GM19395 (cell line): ENCODE measurements at regions not wholly inside any gene's neighbourhood (a gene's known extent, or its start where the extent isn't known, plus 50 kb on each side); places are given as distances from the start of the nearest gene placed in this dataset.

ENCODE experiments used
- ATAC-seq: cut with Tn5 transposase; IDR thresholded peaks from one replicate; pipeline ENCODE4 v1.9.1; 2021; ENCODE audit warnings: mild to moderate bottlenecking, moderate library complexity; ENCODE audit not compliant: unreplicated experiment

GRCh38 chr9:118990949-118991348 lies 378.3 kb downstream of the BRINP1 start:
- ATAC-seq = no peak

GRCh38 chr9:118991366-118992285 lies 377.6 kb downstream of the BRINP1 start:
- no peak for ATAC-seq

DNA sequence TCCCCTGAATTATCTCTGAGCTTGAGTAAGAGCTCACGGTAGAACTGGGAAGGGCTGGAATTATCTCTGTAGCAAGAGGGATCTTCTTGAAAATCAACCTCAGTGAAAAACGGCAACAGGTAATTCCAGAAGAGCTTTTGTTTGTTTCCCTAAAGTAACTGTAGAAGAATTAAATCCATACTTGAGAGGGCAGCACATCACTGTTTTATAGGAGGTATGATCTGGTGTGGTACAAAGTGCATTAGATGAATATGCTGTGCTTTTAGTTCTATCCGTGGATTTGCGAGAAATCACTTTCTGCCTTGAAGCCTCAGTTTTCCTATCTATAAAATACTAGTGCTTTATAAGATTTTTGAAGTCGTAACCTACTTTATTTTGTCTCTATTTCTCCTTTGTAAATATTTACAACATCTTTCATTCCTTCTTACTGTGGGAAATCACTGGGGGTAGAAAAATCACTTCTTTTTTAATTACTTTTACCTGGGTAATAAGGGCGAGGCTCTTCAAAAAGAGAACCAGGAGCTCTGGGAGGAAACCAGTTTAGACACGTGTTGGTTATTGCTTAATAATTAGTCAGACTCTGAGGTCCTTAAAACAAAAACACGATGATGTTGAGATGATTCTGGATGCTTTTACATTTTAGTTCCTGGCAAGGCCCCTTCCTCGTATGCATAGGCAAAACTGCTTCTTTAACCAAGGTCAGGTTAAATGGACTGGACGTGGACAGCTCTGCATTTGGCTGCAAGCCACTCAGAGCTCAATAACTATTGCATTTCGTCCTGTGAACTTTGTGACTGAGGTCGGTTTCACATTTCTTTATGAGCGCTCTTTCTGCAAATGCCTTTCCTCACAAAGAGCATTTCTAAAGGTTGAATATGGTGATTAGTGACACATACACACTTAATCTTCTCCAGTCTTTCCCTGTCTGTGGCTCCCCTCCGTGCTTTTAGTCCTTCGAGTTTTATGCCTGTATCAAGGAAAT lies 376.1 kb downstream of the BRINP1 start:
- no peak for ATAC-seq

DNA sequence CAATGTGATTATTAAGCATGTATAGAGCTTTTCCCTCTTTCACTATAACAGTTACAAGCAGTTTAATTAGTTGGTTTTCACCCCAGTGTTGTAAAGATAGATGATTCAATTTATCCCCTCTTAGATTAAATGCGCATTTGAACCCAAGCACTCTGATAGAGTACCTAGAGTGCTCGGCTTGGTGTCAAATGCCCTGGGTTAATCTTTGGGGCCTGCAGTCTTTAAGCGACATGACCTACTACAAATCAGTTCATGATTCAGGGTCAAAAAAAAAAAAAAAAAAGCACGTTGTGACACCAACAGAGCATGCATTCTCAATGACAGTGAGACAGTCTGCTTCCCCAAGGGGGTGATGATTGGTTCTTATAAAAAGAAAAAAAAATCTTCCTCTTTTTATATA lies 375.3 kb downstream of the BRINP1 start:
- no peak for ATAC-seq

- no peak for ATAC-seq
These were observed 366.7 kb downstream of the BRINP1 start for GRCh38 chr9:119002491-119002890.

DNA sequence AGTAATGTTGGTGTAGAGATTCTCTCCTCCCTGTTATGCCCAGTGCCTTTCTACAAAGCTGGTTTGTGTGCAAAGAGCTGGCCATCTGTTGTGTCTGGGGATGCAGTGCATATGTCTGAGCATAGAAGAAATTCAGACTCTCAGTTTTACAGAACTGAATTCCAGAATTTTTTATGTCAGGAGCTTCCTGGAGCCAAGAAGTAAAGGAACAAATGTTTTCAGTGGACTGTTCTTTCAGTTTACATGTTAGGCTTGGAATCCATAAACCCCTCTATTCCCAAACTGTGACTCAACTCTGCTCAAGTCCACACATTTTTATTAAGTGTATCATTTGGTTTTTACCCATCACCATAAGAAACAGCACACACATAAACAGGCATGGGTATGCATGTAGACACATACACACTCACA lies 366.0 kb downstream of the BRINP1 start:
- ATAC-seq = no peak

- ATAC-seq = no peak
These were observed 365.2 kb downstream of the BRINP1 start for GRCh38 chr9:119003882-119004617.

DNA sequence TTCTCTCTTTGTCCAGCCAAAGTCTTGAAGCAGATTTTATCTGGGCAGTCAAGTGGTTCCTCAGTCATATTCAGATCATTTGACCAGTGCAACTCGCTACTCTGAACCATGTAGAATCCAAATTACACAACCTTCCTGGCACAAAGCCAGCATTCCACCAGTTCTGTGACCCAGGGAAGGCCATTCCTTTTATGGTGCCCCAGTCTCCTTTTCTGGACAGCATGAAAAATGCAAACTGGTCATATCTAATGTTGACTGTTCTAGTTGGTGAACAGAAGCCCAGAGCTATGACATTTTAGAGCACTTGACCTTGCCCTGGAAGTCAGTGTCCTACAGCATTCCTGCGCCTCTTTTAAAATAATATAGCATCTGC lies 364.6 kb downstream of the BRINP1 start:
- no peak for ATAC-seq

GRCh38 chr9:119005162-119005561 lies 364.1 kb downstream of the BRINP1 start:
- ATAC-seq = no peak

GRCh38 chr9:119009249-119009648 lies 360.0 kb downstream of the BRINP1 start:
- ATAC-seq = no peak

DNA sequence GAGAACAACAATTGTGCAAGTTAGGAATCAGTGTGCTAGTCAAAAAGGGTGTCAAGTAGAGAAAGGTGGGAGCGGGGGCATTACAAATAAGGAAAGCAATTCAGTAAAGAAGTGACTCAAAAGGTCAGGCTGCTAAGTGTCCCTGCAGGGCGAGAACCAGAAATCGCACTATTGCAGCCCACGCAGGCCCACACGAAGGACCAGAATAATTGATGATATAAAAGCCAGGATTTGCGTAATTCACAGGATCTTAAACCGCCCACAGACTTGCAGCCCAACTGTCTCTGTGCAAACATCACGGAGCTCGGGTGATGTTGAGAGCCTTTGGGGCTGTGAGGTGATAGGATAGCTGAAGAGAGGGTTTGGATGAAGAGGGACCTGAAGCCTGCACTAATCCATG lies 349.0 kb downstream of the BRINP1 start:
- no peak for ATAC-seq

DNA sequence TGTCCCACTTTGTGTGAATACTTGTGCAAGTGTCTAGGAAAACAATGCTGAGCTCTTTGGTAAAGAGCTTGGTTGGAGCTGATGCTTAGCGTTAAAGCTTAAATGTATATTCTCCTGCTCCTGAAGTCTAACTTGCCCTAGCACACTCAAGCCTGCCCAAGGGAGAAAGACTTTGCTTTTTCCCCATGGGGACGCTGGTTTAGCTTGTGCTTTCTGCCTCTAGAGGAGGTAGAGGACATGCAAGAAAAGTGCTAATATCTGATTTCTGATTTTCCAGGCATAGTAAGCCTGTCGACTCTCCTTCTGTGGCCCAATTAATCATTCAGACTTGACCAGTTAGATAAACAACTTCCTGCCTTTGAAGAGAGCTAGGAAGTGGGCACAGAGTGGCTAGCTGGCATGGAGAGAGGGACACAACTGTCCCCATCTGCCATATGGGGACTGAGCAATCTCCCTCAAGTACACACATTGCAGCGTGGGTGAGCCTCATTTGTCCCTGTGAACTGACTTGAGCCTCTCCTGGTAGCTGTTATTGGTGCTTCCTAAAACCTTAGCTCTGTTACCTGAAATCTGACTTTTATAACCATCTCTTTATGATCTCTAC lies 348.4 kb downstream of the BRINP1 start:
- ATAC-seq = no peak

GRCh38 chr9:119026120-119026519 lies 343.1 kb downstream of the BRINP1 start:
- ATAC-seq = no peak

- ATAC-seq = no peak
These were observed 341.1 kb downstream of the BRINP1 start for GRCh38 chr9:119027901-119028699.

DNA sequence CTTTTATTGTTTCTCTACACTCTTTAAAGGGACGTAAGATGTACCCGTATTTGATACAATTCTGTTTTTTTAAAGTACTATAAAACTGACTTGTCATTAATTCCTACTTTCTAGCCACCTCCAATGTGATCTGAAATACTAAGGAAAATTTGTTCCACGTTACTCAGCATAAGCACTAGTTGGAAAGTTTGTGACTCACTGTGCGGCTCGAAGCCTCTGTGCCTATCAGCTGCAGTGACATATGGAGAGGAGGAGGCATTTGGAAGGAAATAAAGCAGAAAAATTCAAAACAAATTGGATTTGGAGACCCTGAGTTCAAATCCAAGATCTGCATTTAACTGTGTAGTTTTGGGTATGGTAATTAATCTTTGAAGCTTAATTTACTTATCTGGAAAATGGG lies 339.3 kb downstream of the BRINP1 start:
- ATAC-seq = no peak

DNA sequence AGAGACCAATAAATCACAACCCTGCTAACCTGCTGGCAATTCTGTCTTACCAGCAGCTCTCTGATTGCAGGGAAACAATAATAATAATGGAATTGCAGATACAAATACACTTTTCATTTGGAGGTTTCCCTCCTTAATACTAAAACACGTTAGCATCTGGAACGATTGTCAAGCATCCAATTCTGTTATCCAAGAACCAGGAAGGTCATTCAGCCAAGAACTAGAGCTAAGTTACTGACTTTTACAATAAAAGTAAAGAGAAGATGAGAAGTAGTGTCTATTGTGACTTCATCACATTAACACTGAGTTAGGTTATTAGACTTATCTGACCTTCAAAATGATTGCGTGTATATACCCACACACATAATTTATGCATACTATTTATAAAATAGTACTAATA lies 335.6 kb downstream of the BRINP1 start:
- ATAC-seq = no peak

DNA sequence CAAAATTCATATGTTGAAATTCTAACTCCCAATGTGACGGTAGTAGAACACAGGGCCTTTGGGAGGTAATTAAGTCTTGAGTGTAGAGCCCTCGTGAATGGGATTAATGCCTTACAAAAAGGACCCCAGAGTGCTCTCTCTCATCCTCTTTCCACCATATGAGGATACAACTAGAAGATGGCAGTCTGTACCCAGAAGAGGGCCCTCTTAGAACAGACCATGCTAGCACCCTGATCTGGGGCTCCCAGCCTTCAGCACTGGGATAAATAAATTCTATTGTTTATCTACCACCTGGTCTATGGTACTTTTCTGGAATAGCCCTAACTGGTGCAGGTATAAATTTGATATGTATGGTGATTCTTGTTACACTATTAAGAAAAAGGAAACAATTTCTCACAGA lies 332.3 kb downstream of the BRINP1 start:
- ATAC-seq = no peak

GRCh38 chr9:119043996-119044395 lies 325.2 kb downstream of the BRINP1 start:
- no peak for ATAC-seq

DNA sequence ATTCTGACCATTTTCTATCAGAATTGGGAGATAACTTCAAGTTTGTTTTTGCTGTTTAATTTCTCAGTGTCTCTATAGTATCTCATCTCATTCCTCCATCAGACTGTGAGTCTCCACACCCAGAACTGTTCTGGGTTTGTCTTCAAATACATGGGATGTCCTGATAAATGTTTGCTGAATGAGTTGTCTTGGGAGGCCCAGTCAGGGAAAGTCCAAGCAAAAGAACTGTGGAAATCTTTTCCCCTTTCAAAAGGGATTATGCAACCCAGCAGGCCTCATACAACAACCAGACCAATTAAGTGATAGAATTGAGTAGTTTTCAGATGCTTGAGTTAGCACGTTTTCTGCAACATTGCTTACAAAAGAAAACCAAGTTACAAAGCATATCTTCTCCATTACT lies 324.4 kb downstream of the BRINP1 start:
- no peak for ATAC-seq
